ENCODE measurements at regions not wholly inside any gene's neighbourhood (a gene's known extent, or its start where the extent isn't known, plus 50 kb on each side); places are given as distances from the start of the nearest gene placed in this dataset.

DNA sequence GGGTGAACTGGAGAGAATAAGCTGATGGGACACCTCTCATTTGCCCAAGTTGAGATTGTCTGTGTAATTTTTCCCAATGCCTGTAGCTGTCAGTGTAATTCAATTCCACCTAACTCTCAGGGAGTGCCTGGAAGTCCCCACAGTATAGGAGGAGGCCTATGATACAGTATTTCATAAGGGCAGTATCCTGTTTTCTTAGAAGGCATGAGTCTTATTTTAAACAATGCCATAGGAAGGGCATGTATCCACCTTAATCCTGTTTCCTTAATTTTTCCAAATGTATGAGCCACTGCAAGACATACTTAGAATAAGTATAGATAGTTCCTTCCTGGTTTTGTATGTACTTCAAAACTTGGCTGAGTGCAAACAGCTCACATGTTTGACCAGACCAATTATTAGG, 226.6 kb upstream of the USP9Y start:
- POLR2A ChIA-PET = no interaction called here
- no peak overlapping the region for H3K9ac ChIP-seq (replicated peaks; ENCODE audit: extremely low read depth, insufficient read depth, low read length)

More for the DNA sequence above, 226.6 kb upstream of the USP9Y start:
- TF ChIP-seq POLR2AphosphoS5 (IDR thresholded peaks at IDR 0.05; ENCODE audit: insufficient read depth, low read depth, low read length) (no peak), JUN (IDR thresholded peaks at IDR 0.05; ENCODE audit: borderline replicate concordance, insufficient read depth, insufficient read length, low read depth) (no peak), MYC (IDR thresholded peaks at IDR 0.05; ENCODE audit: low read depth, low read length) (no peak), GATA2 (IDR thresholded peaks at IDR 0.05; ENCODE audit: insufficient read depth, insufficient read length, low read depth, low read length) (no peak), EZH2 (IDR thresholded peaks at IDR 0.05; ENCODE audit: borderline replicate concordance, low read depth, low read length, severe bottlenecking) (no peak), POLR2A (IDR thresholded peaks at IDR 0.05; ENCODE audit: low read depth, low read length) (no peak), FOS (IDR thresholded peaks at IDR 0.05; ENCODE audit: borderline replicate concordance, insufficient read depth, low read length) (no peak)
- TF ChIP-seq, protein P1, sequence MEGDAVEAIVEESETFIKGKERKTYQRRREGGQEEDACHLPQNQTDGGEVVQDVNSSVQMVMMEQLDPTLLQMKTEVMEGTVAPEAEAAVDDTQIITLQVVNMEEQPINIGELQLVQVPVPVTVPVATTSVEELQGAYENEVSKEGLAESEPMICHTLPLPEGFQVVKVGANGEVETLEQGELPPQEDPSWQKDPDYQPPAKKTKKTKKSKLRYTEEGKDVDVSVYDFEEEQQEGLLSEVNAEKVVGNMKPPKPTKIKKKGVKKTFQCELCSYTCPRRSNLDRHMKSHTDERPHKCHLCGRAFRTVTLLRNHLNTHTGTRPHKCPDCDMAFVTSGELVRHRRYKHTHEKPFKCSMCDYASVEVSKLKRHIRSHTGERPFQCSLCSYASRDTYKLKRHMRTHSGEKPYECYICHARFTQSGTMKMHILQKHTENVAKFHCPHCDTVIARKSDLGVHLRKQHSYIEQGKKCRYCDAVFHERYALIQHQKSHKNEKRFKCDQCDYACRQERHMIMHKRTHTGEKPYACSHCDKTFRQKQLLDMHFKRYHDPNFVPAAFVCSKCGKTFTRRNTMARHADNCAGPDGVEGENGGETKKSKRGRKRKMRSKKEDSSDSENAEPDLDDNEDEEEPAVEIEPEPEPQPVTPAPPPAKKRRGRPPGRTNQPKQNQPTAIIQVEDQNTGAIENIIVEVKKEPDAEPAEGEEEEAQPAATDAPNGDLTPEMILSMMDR (IDR thresholded peaks at IDR 0.05; ENCODE audit: extremely low read depth in 1 of 2, insufficient read depth in 1 of 2, low read depth in 1 of 2, low read length in 2 of 2) = no peak
- TF ChIP-seq, protein P2, sequence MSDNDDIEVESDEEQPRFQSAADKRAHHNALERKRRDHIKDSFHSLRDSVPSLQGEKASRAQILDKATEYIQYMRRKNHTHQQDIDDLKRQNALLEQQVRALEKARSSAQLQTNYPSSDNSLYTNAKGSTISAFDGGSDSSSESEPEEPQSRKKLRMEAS (IDR thresholded peaks at IDR 0.05; ENCODE audit: insufficient read depth, insufficient read length) = no peak
- no peak for FAIRE-seq
- Histone ChIP-seq H3K27me3 (ENCODE audit: control insufficient read depth in 2 of 2, insufficient read depth in 2 of 2, low read length in 2 of 2) (no peaks in the 10 kb centered on the region), H2AFZ (ENCODE audit: low read depth, low read length) (no peak overlapping the region), H3K36me3 (ENCODE audit: control insufficient read depth in 2 of 2, extremely low read depth in 1 of 2, insufficient read depth in 2 of 2, low read length in 2 of 2) (no peaks in the 10 kb centered on the region), H3K9me1 (replicated peaks; ENCODE audit: control insufficient read depth, extremely low read depth, insufficient read depth, low read length) (no peaks in the 10 kb centered on the region), H3K9me3 (replicated peaks; ENCODE audit: control insufficient read depth, insufficient read depth, low read length) (no peaks in the 10 kb centered on the region), H3K4me3 (replicated peaks in 1 of 3; ENCODE audit: insufficient read depth in 1 of 3, low read depth in 1 of 3, low read length in 3 of 3) (no peak overlapping the region), H4K20me1 (replicated peaks; ENCODE audit: control insufficient read depth, extremely low read depth, insufficient read depth, low read length) (no peaks in the 10 kb centered on the region), H3K4me1 (ENCODE audit: control insufficient read depth, extremely low read depth, insufficient read depth, low read length) (no peaks in the 10 kb centered on the region), H3K27ac (ENCODE audit: insufficient read depth, low read depth, low read length) (no peak overlapping the region), H3K4me2 (ENCODE audit: insufficient read depth, low read length) (no peak overlapping the region), H3K79me2 (ENCODE audit: control insufficient read depth, insufficient read depth, low read length) (no peaks in the 10 kb centered on the region)
- no TSS peak for BruUV-seq (replicated peaks)
- no peak for DNase-seq (ENCODE audit: low read depth, low spot score)
- CTCF ChIA-PET = no interaction called here
- intact Hi-C loops (cut with micrococcal nuclease) (no loop called here), dilution Hi-C loops (cut with MboI; ENCODE audit: extremely low pct_ligation_motif_present, low sequenced_read_pairs) (no loop called here)

Measured in endothelial cell of umbilical vein (primary cell).